T-cell (primary cell): ENCODE measurements at regions not wholly inside any gene's neighbourhood (a gene's known extent, or its start where the extent isn't known, plus 50 kb on each side); places are given as distances from the start of the nearest gene placed in this dataset.
"Not testable (repeated sequence)": the region's sequence is repeated elsewhere in the genome, so short reads cannot be mapped to it uniquely, and the experiment has no call there.

Experiments used
- ATAC-seq, 4 experiments: fragments of 200-7000 bp in 3 of 4; fragments of 150-1000 bp in 1 of 4; cut with Tn5 transposase; replicated peaks in 1 of 4; 1 replicate in 3 of 4; 2 replicates in 1 of 4; pipeline ENCODE4 v1.10.0; 2021; ENCODE audit warnings: moderate library complexity in 3 of 4, mild to moderate bottlenecking in 2 of 4, moderate number of reproducible peaks in 1 of 4
- CTCF ChIA-PET, 2 donors: fragments of 300-600 bp; sonication (Branson Sonifier 250); formaldehyde crosslinking; loops; one replicate each; lab custom pipeline; 2022; ENCODE audit warnings: antibody characterized with exemption in 2 of 2; lab: Charles Lee
- POLR2A ChIA-PET, 2 donors: fragments of 300-600 bp; sonication (Branson Sonifier 250); formaldehyde crosslinking; loops; one replicate each; lab custom pipeline; 2022; ENCODE audit warnings: antibody characterized with exemption in 2 of 2; lab: Charles Lee
- DNase-seq, 35 experiments: peaks; one replicate each; pipeline versions ENCODE4 v3.0.0 to v3.0.0-alpha.2; 2013 to 2023
- H3K27ac ChIP-seq: one replicate; pipeline ENCODE4 v1.5.1; 2013; ENCODE audit warnings: low read length
- H3K27me3 ChIP-seq, 2 experiments: replicated peaks in 1 of 2; 1 replicate in 1 of 2; 2 replicates in 1 of 2; pipeline versions ENCODE4 v1.6.1 to v1.7.0; 2013; ENCODE audit warnings: low read length in 1 of 2, mixed read lengths in 1 of 2; ENCODE audit not compliant: control insufficient read depth in 2 of 2, insufficient read depth in 2 of 2; ENCODE audit errors: extremely low read depth in 1 of 2
- H3K36me3 ChIP-seq, 2 donors: 1 replicate in 1 of 2; 2 replicates in 1 of 2; pipeline versions ENCODE4 v1.6.1 to v1.7.0; 2013; ENCODE audit warnings: low read length in 1 of 2; ENCODE audit not compliant: control insufficient read depth in 2 of 2, insufficient read depth in 1 of 2; ENCODE audit errors: extremely low read depth in 1 of 2
- H3K4me1 ChIP-seq, 2 experiments: 1 replicate in 1 of 2; 2 replicates in 1 of 2; pipeline versions ENCODE4 v1.6.1 to v1.7.0; 2013; ENCODE audit warnings: low read length in 2 of 2, mixed read lengths in 1 of 2; ENCODE audit not compliant: insufficient read depth in 2 of 2, control insufficient read depth in 1 of 2; ENCODE audit errors: extremely low read depth in 1 of 2
- H3K4me3 ChIP-seq, 2 donors: 1 replicate in 1 of 2; 2 replicates in 1 of 2; pipeline versions ENCODE4 v1.5.1 to v1.7.0; 2013; ENCODE audit warnings: mild to moderate bottlenecking in 2 of 2, low read length in 1 of 2, moderate library complexity in 1 of 2; ENCODE audit not compliant: control insufficient read depth in 1 of 2; ENCODE audit errors: extremely low read depth in 1 of 2
- H3K9me3 ChIP-seq: 2 replicates; pipeline ENCODE4 v1.7.0; 2013
- H3K27ac Mint-ChIP-seq, 2 donors: one replicate each; pipeline ENCODE4 v1.8.0; 2020 to 2021; ENCODE audit warnings: mild to moderate bottlenecking in 2 of 2, mixed read lengths in 2 of 2
- H3K27me3 Mint-ChIP-seq, 2 donors: one replicate each; pipeline ENCODE4 v1.8.0; 2021 to 2022; ENCODE audit warnings: mixed read lengths in 2 of 2
- H3K36me3 Mint-ChIP-seq: one replicate; pipeline ENCODE4 v1.8.0; 2021; ENCODE audit warnings: mixed read lengths
- H3K4me1 Mint-ChIP-seq, 3 donors: one replicate each; pipeline ENCODE4 v1.8.0; 2020 to 2022; ENCODE audit warnings: mixed read lengths in 3 of 3, mild to moderate bottlenecking in 1 of 3
- H3K4me3 Mint-ChIP-seq, 3 donors: one replicate each; pipeline ENCODE4 v1.8.0; 2020 to 2022; ENCODE audit warnings: mild to moderate bottlenecking in 3 of 3, mixed read lengths in 3 of 3, moderate library complexity in 3 of 3
- H3K9me3 Mint-ChIP-seq, 3 donors: one replicate each; pipeline ENCODE4 v1.8.0; 2020 to 2022; ENCODE audit warnings: mixed read lengths in 3 of 3
- WGBS: methylation state at CpG from one replicate; pipeline ENCODE4 v1.1.5; 2013; ENCODE audit warnings: missing lambda C conversion rate; ENCODE audit not compliant: insufficient coverage; 5-methylcytosine and 5-hydroxymethylcytosine counted together

GRCh38 chr3:43236008-43236407 lies 50.3 kb upstream of the SNRK start:
- ChIA-PET CTCF (no interaction called here), POLR2A (no interaction called here)
- no peaks in the 10 kb centered on the region for H3K27me3 ChIP-seq
- Mint-ChIP-seq H3K36me3 (peaks cover 3% of the 10 kb centered on the region), H3K4me3 (no peak overlapping the region), H3K9me3 (no peaks in the 10 kb centered on the region), H3K27me3 (no peaks in the 10 kb centered on the region), H3K27ac (no peak overlapping the region), H3K4me1 (peaks cover 19 to 25% (median 23%) of the 10 kb centered on the region in 3 donors)
- no peaks in the 10 kb centered on the region for H3K36me3 ChIP-seq
- no CpG with 5 or more reads among the region's 1 CpG for WGBS
- no peak overlapping the region for H3K4me3 ChIP-seq
- DNase-seq (no peak), ATAC-seq (no peak)
- H3K4me1 ChIP-seq: no peaks in the 10 kb centered on the region
- H3K9me3 ChIP-seq: no peaks in the 10 kb centered on the region
- no peak overlapping the region for H3K27ac ChIP-seq

GRCh38 chr3:43233062-43233461 lies 53.3 kb upstream of the SNRK start:
- Histone ChIP-seq H3K9me3 (no peaks in the 10 kb centered on the region), H3K4me3 (no peak overlapping the region), H3K27me3 (no peaks in the 10 kb centered on the region), H3K27ac (no peak overlapping the region), H3K36me3 (no peaks in the 10 kb centered on the region), H3K4me1 (no peaks in the 10 kb centered on the region)
- Mint-ChIP-seq H3K36me3 (peaks cover 2% of the 10 kb centered on the region), H3K27me3 (no peaks in the 10 kb centered on the region), H3K4me3 (no peak overlapping the region), H3K9me3 (peaks cover 0 to 7% (median 2%) of the 10 kb centered on the region in 3 donors), H3K4me1 (peaks cover 0 to 16% (median 9%) of the 10 kb centered on the region in 3 donors), H3K27ac (no peak overlapping the region)
- WGBS: no CpG with 5 or more reads among the region's 3 CpGs
- POLR2A ChIA-PET: no interaction called here
- ATAC-seq: no peak
- no peak for DNase-seq
- CTCF ChIA-PET: interaction anchor here in 1 of 2 donors (0.7 kb wide), 1 partner anchor 142 kb away, joined by 4 read pairs; no protein-coding TSS in a partner anchor

GRCh38 chr3:43231276-43232000 lies 54.9 kb upstream of the SNRK start:
- WGBS: 100% methylated on average over 1 of the region's 6 CpGs
- CTCF ChIA-PET: interaction anchor here (0.6 to 1.1 kb wide), 3 partner anchors 272 to 652 kb away, joined by 3 to 4 read pairs (median 4); no protein-coding TSS in a partner anchor
- POLR2A ChIA-PET: interaction anchor here in 1 of 2 donors (0.6 kb wide), 2 partner anchors 10 to 181 kb away, joined by 4 read pairs; no protein-coding TSS in a partner anchor
- Histone ChIP-seq H3K9me3 (no peaks in the 10 kb centered on the region), H3K27me3 (no peaks in the 10 kb centered on the region), H3K27ac (no peak overlapping the region), H3K36me3 (no peaks in the 10 kb centered on the region), H3K4me1 (no peaks in the 10 kb centered on the region), H3K4me3 (no peak overlapping the region)
- ATAC-seq (no peak), DNase-seq (no peak)
- peaks cover 12% of the 10 kb centered on the region for H3K36me3 Mint-ChIP-seq
- H3K4me1 Mint-ChIP-seq: peaks cover 0 to 11% (median 6%) of the 10 kb centered on the region in 3 donors
- H3K4me3 Mint-ChIP-seq: no peak overlapping the region
- H3K27me3 Mint-ChIP-seq: no peaks in the 10 kb centered on the region
- peaks cover 0 to 22% (median 16%) of the 10 kb centered on the region in 3 donors for H3K9me3 Mint-ChIP-seq
- H3K27ac Mint-ChIP-seq: no peak overlapping the region

GRCh38 chr3:43229865-43230264 lies 56.5 kb upstream of the SNRK start:
- H3K9me3 Mint-ChIP-seq: peaks cover 0 to 22% (median 16%) of the 10 kb centered on the region in 3 donors
- CTCF ChIA-PET, H3K4me3 Mint-ChIP-seq, H3K4me3 ChIP-seq, DNase-seq, H3K27me3 ChIP-seq, H3K27ac Mint-ChIP-seq, H3K9me3 ChIP-seq, H3K27ac ChIP-seq, H3K36me3 ChIP-seq, H3K27me3 Mint-ChIP-seq, H3K4me1 ChIP-seq, POLR2A ChIA-PET, ATAC-seq: not testable (repeated sequence)
- peaks cover 9 to 16% (median 11%) of the 10 kb centered on the region in 3 donors for H3K4me1 Mint-ChIP-seq
- H3K36me3 Mint-ChIP-seq: peaks cover 12% of the 10 kb centered on the region
- WGBS: 100% methylated on average over 3 of the region's 4 CpGs

- H3K36me3 ChIP-seq, ATAC-seq, H3K27me3 ChIP-seq, H3K9me3 ChIP-seq, DNase-seq, H3K27ac Mint-ChIP-seq, H3K27ac ChIP-seq, H3K27me3 Mint-ChIP-seq, POLR2A ChIA-PET, H3K4me3 ChIP-seq, H3K4me3 Mint-ChIP-seq: not testable (repeated sequence)
- H3K4me1 ChIP-seq: peaks cover 6 to 17% of the 10 kb centered on the region in 2 experiments
- 86% methylated on average over 1 of the region's 1 CpG for WGBS
- Mint-ChIP-seq H3K4me1 (peaks cover 27 to 33% (median 30%) of the 10 kb centered on the region in 3 donors), H3K36me3 (peaks cover 12% of the 10 kb centered on the region), H3K9me3 (peaks cover 0 to 22% (median 16%) of the 10 kb centered on the region in 3 donors)
- CTCF ChIA-PET: interaction anchor here in 1 of 2 donors (0.6 kb wide), 1 partner anchor 45 kb away, joined by 3 read pairs; no protein-coding TSS in a partner anchor
Measured at GRCh38 chr3:43227685-43228084, 58.7 kb upstream of the SNRK start.

GRCh38 chr3:43224405-43225073 lies 61.8 kb upstream of the SNRK start:
- Mint-ChIP-seq H3K27me3 (no peaks in the 10 kb centered on the region), H3K4me3 (peak overlapping the region in 1 of 3 donors; percentile 51), H3K36me3 (peaks cover 12% of the 10 kb centered on the region), H3K4me1 (peaks cover 56 to 60% (median 57%) of the 10 kb centered on the region in 3 donors), H3K27ac (peak overlapping the region; percentile 76 to 86), H3K9me3 (peaks cover 0 to 22% (median 16%) of the 10 kb centered on the region in 3 donors)
- Histone ChIP-seq H3K27me3 (no peaks in the 10 kb centered on the region), H3K4me3 (no peak overlapping the region), H3K4me1 (peaks cover 23 to 39% of the 10 kb centered on the region in 2 experiments), H3K27ac (no peak overlapping the region), H3K9me3 (no peaks in the 10 kb centered on the region), H3K36me3 (no peaks in the 10 kb centered on the region)
- peak in 1 of 35 experiments; percentile 45 for DNase-seq
- ChIA-PET POLR2A (no interaction called here), CTCF (interaction anchor here in 1 of 2 donors (0.7 to 2.2 kb wide), 4 partner anchors 122 to 278 kb away, joined by 3 to 47 read pairs (median 17); no protein-coding TSS in a partner anchor)
- WGBS: 0% methylated on average over 1 of the region's 3 CpGs
- ATAC-seq: peak in 1 of 4 experiments; percentile 70
